ENCODE measurements at regions not wholly inside any gene's neighbourhood (a gene's known extent, or its start where the extent isn't known, plus 50 kb on each side); places are given as distances from the start of the nearest gene placed in this dataset.

GRCh38 chr15:62462721-62463120, 297.6 kb upstream of the C2CD4B start:
- peaks cover 4% of the 10 kb centered on the region for H3K9me3 Mint-ChIP-seq
- H3K27ac Mint-ChIP-seq: no peak overlapping the region
- H3K36me3 Mint-ChIP-seq (ENCODE audit: low read depth): peaks cover 8% of the 10 kb centered on the region
- Histone ChIP-seq H3K4me1 (ENCODE audit: control insufficient read depth, insufficient read depth, low read length) (peaks cover 11% of the 10 kb centered on the region), H3K4me3 (ENCODE audit: low read length) (no peak overlapping the region), H3K9ac (ENCODE audit: extremely low read depth, low read length, poor library complexity, severe bottlenecking) (no peak overlapping the region), H3K36me3 (ENCODE audit: control insufficient read depth, insufficient read depth, low read length) (peaks cover 4% of the 10 kb centered on the region), H3K9me3 (ENCODE audit: control insufficient read depth, low read length) (no peaks in the 10 kb centered on the region), H3K27me3 (ENCODE audit: control insufficient read depth, insufficient read depth, low read length, poor library complexity, severe bottlenecking) (no peaks in the 10 kb centered on the region), H3K27ac (ENCODE audit: low read depth, low read length) (no peak overlapping the region)
- no peaks in the 10 kb centered on the region for H3K27me3 Mint-ChIP-seq (ENCODE audit: insufficient read depth)
- no peak overlapping the region for H3K4me3 Mint-ChIP-seq
- no peak for DNase-seq
- H3K4me1 Mint-ChIP-seq: peaks cover 26% of the 10 kb centered on the region
- no peak for TF ChIP-seq CTCF (conservative IDR thresholded peaks at IDR 0.05)
- WGBS, 2 experiments (ENCODE audit: insufficient coverage in 1 of 2, insufficient read length in 1 of 2): 92 to 95% methylated on average over 2 to 7 of the region's 7 CpGs

DNA sequence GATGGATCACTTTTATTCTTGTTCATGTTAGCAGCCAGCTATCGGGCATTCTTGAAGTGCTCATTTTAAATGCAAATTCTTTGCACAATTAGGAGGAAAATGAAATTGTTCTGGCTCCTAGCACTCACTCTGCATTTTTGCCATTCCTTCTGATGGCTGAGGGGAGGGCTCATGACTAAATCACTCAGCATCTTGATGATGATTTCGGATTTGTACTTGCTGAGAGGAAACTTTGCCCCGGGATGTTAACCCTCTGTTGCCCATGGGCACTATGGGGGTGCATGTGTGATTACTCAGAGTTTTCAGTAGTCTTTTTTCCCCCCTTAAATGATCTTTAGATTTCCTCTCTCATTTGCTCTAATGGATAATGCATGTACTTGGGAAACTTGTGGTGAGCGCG, 299.6 kb upstream of the C2CD4B start:
- H3K27me3 Mint-ChIP-seq (ENCODE audit: insufficient read depth): no peaks in the 10 kb centered on the region
- no peak for TF ChIP-seq CTCF (conservative IDR thresholded peaks at IDR 0.05)
- peaks cover 4% of the 10 kb centered on the region for H3K9me3 Mint-ChIP-seq
- no peak overlapping the region for H3K27ac Mint-ChIP-seq
- no peak overlapping the region for H3K27ac ChIP-seq (ENCODE audit: low read depth, low read length)
- peak overlapping the region; percentile 5 for H3K4me3 ChIP-seq (ENCODE audit: low read length)
- peak overlapping the region; percentile 10 for H3K4me3 Mint-ChIP-seq
- H3K27me3 ChIP-seq (ENCODE audit: control insufficient read depth, insufficient read depth, low read length, poor library complexity, severe bottlenecking): no peaks in the 10 kb centered on the region
- peak overlapping the region; percentile 25 for H3K9ac ChIP-seq (ENCODE audit: extremely low read depth, low read length, poor library complexity, severe bottlenecking)
- WGBS, 2 experiments (ENCODE audit: insufficient coverage in 1 of 2, insufficient read length in 1 of 2): 36 to 53% methylated on average over 2 to 5 of the region's 5 CpGs
- H3K4me1 Mint-ChIP-seq: peaks cover 31% of the 10 kb centered on the region
- peaks cover 4% of the 10 kb centered on the region for H3K36me3 ChIP-seq (ENCODE audit: control insufficient read depth, insufficient read depth, low read length)
- peaks cover 8% of the 10 kb centered on the region for H3K36me3 Mint-ChIP-seq (ENCODE audit: low read depth)
- DNase-seq: no peak
- H3K9me3 ChIP-seq (ENCODE audit: control insufficient read depth, low read length): no peaks in the 10 kb centered on the region
- peaks cover 11% of the 10 kb centered on the region for H3K4me1 ChIP-seq (ENCODE audit: control insufficient read depth, insufficient read depth, low read length)

GRCh38 chr15:62465173-62465572, 300.1 kb upstream of the C2CD4B start:
- no peaks in the 10 kb centered on the region for H3K27me3 ChIP-seq (ENCODE audit: control insufficient read depth, insufficient read depth, low read length, poor library complexity, severe bottlenecking)
- 41 to 44% methylated on average over 3 to 12 of the region's 12 CpGs for WGBS, 2 experiments (ENCODE audit: insufficient coverage in 1 of 2, insufficient read length in 1 of 2)
- Mint-ChIP-seq H3K4me3 (peak overlapping the region; percentile 10), H3K4me1 (peaks cover 32% of the 10 kb centered on the region), H3K36me3 (ENCODE audit: low read depth) (peaks cover 8% of the 10 kb centered on the region), H3K9me3 (peaks cover 4% of the 10 kb centered on the region), H3K27me3 (ENCODE audit: insufficient read depth) (no peaks in the 10 kb centered on the region), H3K27ac (peak overlapping the region; percentile 76)
- peak overlapping the region; percentile 5 for H3K4me3 ChIP-seq (ENCODE audit: low read length)
- H3K9me3 ChIP-seq (ENCODE audit: control insufficient read depth, low read length): no peaks in the 10 kb centered on the region
- H3K36me3 ChIP-seq (ENCODE audit: control insufficient read depth, insufficient read depth, low read length): peaks cover 4% of the 10 kb centered on the region
- no peak for TF ChIP-seq CTCF (conservative IDR thresholded peaks at IDR 0.05)
- peak overlapping the region; percentile 25 for H3K9ac ChIP-seq (ENCODE audit: extremely low read depth, low read length, poor library complexity, severe bottlenecking)
- H3K27ac ChIP-seq (ENCODE audit: low read depth, low read length): no peak overlapping the region
- DNase-seq: no peak
- peaks cover 11% of the 10 kb centered on the region for H3K4me1 ChIP-seq (ENCODE audit: control insufficient read depth, insufficient read depth, low read length)

Measured in endodermal cell (in vitro differentiated cells).